K562 (cell line): ENCODE measurements at regions not wholly inside any gene's neighbourhood (a gene's known extent, or its start where the extent isn't known, plus 50 kb on each side); places are given as distances from the start of the nearest gene placed in this dataset.

Experiments used
- CC2D1A ChIP-seq: fragments of 450-650 bp; IDR thresholded peaks from 2 replicates; pipeline ENCODE4 v1.6.1; 2017; ENCODE audit warnings: mild to moderate bottlenecking
- CEBPB ChIP-seq: fragments of 450-650 bp; IDR thresholded peaks from 2 replicates; pipeline ENCODE4 v1.6.1; 2016; ENCODE audit warnings: missing genetic modification characterization, missing compliant biosample characterization
- FIP1L1 ChIP-seq: fragments of 200-400 bp; formaldehyde crosslinking; IDR thresholded peaks from 2 replicates; pipeline ENCODE4 v1.6.1; 2018; ENCODE audit warnings: mild to moderate bottlenecking, low read depth, low read length; ENCODE audit not compliant: poor library complexity, severe bottlenecking
- IRF2 ChIP-seq: sonication (generic); formaldehyde crosslinking; IDR thresholded peaks from 2 replicates; pipeline ENCODE4 v1.8.1; 2022; ENCODE audit warnings: mild to moderate bottlenecking, missing genetic modification reagents
- RAD21 ChIP-seq, 2 experiments: fragments of 250-450 bp in 1 of 2; fragments of 450-650 bp in 1 of 2; sonication (Bioruptor Pico) in 1 of 2; formaldehyde crosslinking in 1 of 2; IDR thresholded peaks in 1 of 2; conservative IDR thresholded peaks in 1 of 2; 2 replicates each; pipeline versions ENCODE4 v1.4.0 to v1.8.0; 2020 to 2022; ENCODE audit warnings: mild to moderate bottlenecking in 2 of 2, moderate library complexity in 1 of 2
- TAF1 ChIP-seq: IDR thresholded peaks from 2 replicates; pipeline ENCODE4 v1.6.1; 2011; ENCODE audit warnings: mild to moderate bottlenecking, low read length, moderate library complexity; ENCODE audit not compliant: insufficient read depth, control insufficient read depth, severe bottlenecking; ENCODE audit errors: extremely low read depth
- TRIM24 ChIP-seq, 2 experiments: fragments of 450-650 bp; IDR thresholded peaks; 2 replicates each; pipeline ENCODE4 v1.6.1; 2016
- ZBTB11 ChIP-seq, 3 experiments: fragments of 200-800 bp in 1 of 3; fragments of 250-450 bp in 1 of 3; fragments of 450-650 bp in 1 of 3; sonication (Bioruptor Pico) in 1 of 3; sonication (Bioruptor generic) in 1 of 3; formaldehyde crosslinking in 1 of 3; IDR thresholded peaks; 2 replicates each; pipeline versions ENCODE4 v1.6.1 to v1.8.0; 2016 to 2022; ENCODE audit warnings: mild to moderate bottlenecking in 2 of 3, missing genetic modification characterization in 2 of 3, missing compliant biosample characterization in 1 of 3, moderate library complexity in 1 of 3

- TF ChIP-seq RAD21 (CRISPR knock-in tag; conservative IDR thresholded peaks at IDR 0.05 in 1 of 2, IDR thresholded peaks at IDR 0.05 in 1 of 2) = no peak
- no peak for TF ChIP-seq TAF1
- TF ChIP-seq ZBTB11 (CRISPR knock-in tag; IDR thresholded peaks at IDR 0.05) = no peak
- no peak for TF ChIP-seq IRF2 (CRISPR knock-in tag)
- TF ChIP-seq CEBPB (tag) = no peak
- TF ChIP-seq FIP1L1 = no peak
- TF ChIP-seq CC2D1A = no peak
- no peak for TF ChIP-seq TRIM24 (IDR thresholded peaks at IDR 0.05)
Measured at GRCh38 chr22:49586244-49586748, 241.4 kb downstream of the BRD1 start.
